ENCODE measurements at regions not wholly inside any gene's neighbourhood (a gene's known extent, or its start where the extent isn't known, plus 50 kb on each side); places are given as distances from the start of the nearest gene placed in this dataset.
A peak's percentile ranks its signal among the peaks of the same experiment; 100 is the strongest.
"Not testable (repeated sequence)": the region's sequence is repeated elsewhere in the genome, so short reads cannot be mapped to it uniquely, and the experiment has no call there.

GRCh38 chr6:43932259-43933147 lies 162.5 kb downstream of the VEGFA start:
- no peak for DNase-seq

GRCh38 chr6:43931201-43931600 lies 161.2 kb downstream of the VEGFA start:
- no peak for DNase-seq

GRCh38 chr6:43930440-43931154 lies 160.6 kb downstream of the VEGFA start:
- no peak for DNase-seq

GRCh38 chr6:43929511-43929910 lies 159.5 kb downstream of the VEGFA start:
- DNase-seq, result no peak

GRCh38 chr6:43927532-43928210 lies 157.7 kb downstream of the VEGFA start:
- no peak for DNase-seq

GRCh38 chr6:43926634-43927531 lies 156.9 kb downstream of the VEGFA start:
- DNase-seq, result peak in 1 of 2 experiments; percentile 9

- not testable (repeated sequence) for DNase-seq
Observed at GRCh38 chr6:43925636-43926139, 155.7 kb downstream of the VEGFA start.

GRCh38 chr6:43924222-43924702 lies 154.3 kb downstream of the VEGFA start:
- DNase-seq, result no peak

GRCh38 chr6:43923376-43924221 lies 153.6 kb downstream of the VEGFA start:
- no peak for DNase-seq

- no peak for DNase-seq
Observed at GRCh38 chr6:43922426-43923375, 152.7 kb downstream of the VEGFA start.

- no peak for DNase-seq
Observed at GRCh38 chr6:43921548-43922425, 151.8 kb downstream of the VEGFA start.

- no peak for DNase-seq
Observed at GRCh38 chr6:43921039-43921438, 151.0 kb downstream of the VEGFA start.

- no peak for DNase-seq
Observed at GRCh38 chr6:43919774-43920173, 149.8 kb downstream of the VEGFA start.

GRCh38 chr6:43917878-43918382 lies 147.9 kb downstream of the VEGFA start:
- DNase-seq, result no peak

GRCh38 chr6:43916924-43917877 lies 147.2 kb downstream of the VEGFA start:
- no peak for DNase-seq

- DNase-seq, result no peak
Observed at GRCh38 chr6:43915986-43916923, 146.2 kb downstream of the VEGFA start.
